PFSK-1 (cell line): ENCODE measurements at regions not wholly inside any gene's neighbourhood (a gene's known extent, or its start where the extent isn't known, plus 50 kb on each side); places are given as distances from the start of the nearest gene placed in this dataset.

Experiments
- FOXP2 ChIP-seq: optimal IDR thresholded peaks from 2 replicates; pipeline ENCODE3; 2011; ENCODE audit warnings: borderline replicate concordance, control low read depth, inconsistent platforms; ENCODE audit not compliant: insufficient read depth; ENCODE audit errors: extremely low read length, extremely low read depth
- POLR2AphosphoS5 ChIP-seq: IDR thresholded peaks from 2 replicates; pipeline ENCODE4 v1.6.1; 2012; ENCODE audit warnings: low read depth, mild to moderate bottlenecking, control low read depth, low read length, moderate library complexity
- REST ChIP-seq, 2 experiments: IDR thresholded peaks; 2 replicates each; pipeline versions ENCODE4 v1.6.1 to v1.8.0; 2011 to 2012; ENCODE audit warnings: low read depth in 2 of 2, low read length in 2 of 2, control low read depth in 1 of 2, inconsistent platforms in 1 of 2, mild to moderate bottlenecking in 1 of 2, moderate library complexity in 1 of 2; ENCODE audit not compliant: insufficient read depth in 1 of 2
- SIN3A ChIP-seq: IDR thresholded peaks from 2 replicates; pipeline ENCODE4 v1.6.1; 2012; ENCODE audit warnings: mild to moderate bottlenecking, low read length, moderate library complexity, borderline replicate concordance; ENCODE audit not compliant: insufficient read depth
- TAF1 ChIP-seq: IDR thresholded peaks from 2 replicates; pipeline ENCODE4 v1.6.1; 2012; ENCODE audit warnings: low read length, control low read depth, borderline replicate concordance; ENCODE audit not compliant: insufficient read depth

- TF ChIP-seq SIN3A = no peak
- no peak for TF ChIP-seq REST (IDR thresholded peaks at IDR 0.05; ENCODE audit: insufficient read depth in 1 of 2, low read depth in 2 of 2, low read length in 2 of 2)
- no peak for TF ChIP-seq POLR2AphosphoS5
- no peak for TF ChIP-seq FOXP2
- no peak for TF ChIP-seq TAF1
Measured at GRCh38 chr17:71325117-71325516, 795.7 kb upstream of the SOX9 start.

- TF ChIP-seq SIN3A (no peak), TAF1 (no peak), POLR2AphosphoS5 (no peak), REST (IDR thresholded peaks at IDR 0.05; ENCODE audit: insufficient read depth in 1 of 2, low read depth in 2 of 2, low read length in 2 of 2) (no peak), FOXP2 (no peak)
Measured at GRCh38 chr17:71325886-71326285, 794.9 kb upstream of the SOX9 start.

GRCh38 chr17:71327376-71328059 is 793.3 kb upstream of the SOX9 start:
- TF ChIP-seq SIN3A (no peak), TAF1 (no peak), FOXP2 (no peak), REST (IDR thresholded peaks at IDR 0.05; ENCODE audit: insufficient read depth in 1 of 2, low read depth in 2 of 2, low read length in 2 of 2) (no peak), POLR2AphosphoS5 (no peak)

GRCh38 chr17:71329310-71330098 is 791.3 kb upstream of the SOX9 start:
- TF ChIP-seq FOXP2 (no peak), SIN3A (no peak), POLR2AphosphoS5 (no peak), REST (IDR thresholded peaks at IDR 0.05; ENCODE audit: insufficient read depth in 1 of 2, low read depth in 2 of 2, low read length in 2 of 2) (no peak), TAF1 (no peak)

GRCh38 chr17:71330099-71330375 is 790.8 kb upstream of the SOX9 start:
- TF ChIP-seq FOXP2 = no peak
